ENCODE measurements at regions not wholly inside any gene's neighbourhood (a gene's known extent, or its start where the extent isn't known, plus 50 kb on each side); places are given as distances from the start of the nearest gene placed in this dataset.
A peak's percentile ranks its signal among the peaks of the same experiment; 100 is the strongest.

DNA sequence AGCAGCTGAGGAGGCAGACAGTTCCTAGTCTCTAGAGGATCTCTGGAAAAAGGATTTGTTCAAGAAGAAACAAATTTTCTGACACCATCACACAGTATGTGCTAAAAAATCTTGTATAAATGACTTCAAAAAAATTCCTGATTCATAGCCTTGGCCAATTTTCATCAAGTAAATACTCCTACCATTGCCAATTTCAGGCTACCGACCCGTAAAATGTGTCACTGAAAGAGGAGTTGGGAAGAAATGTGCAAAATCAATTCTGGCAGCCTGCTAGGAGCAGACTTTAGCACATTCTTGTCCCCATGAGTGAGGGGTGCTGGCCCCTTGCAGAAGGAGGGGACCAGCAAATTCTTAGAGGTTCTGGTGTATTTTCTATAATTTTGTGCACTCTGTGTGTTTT lies 109.4 kb downstream of the TMEM30B start:
- no peaks in the 10 kb centered on the region for H3K9me3 ChIP-seq (ENCODE audit: control insufficient read depth, low read length)
- no peaks in the 10 kb centered on the region for H3K79me2 ChIP-seq
- no peaks in the 10 kb centered on the region for H3K36me3 ChIP-seq (ENCODE audit: control insufficient read depth, insufficient read depth, low read length)
- peak overlapping the region; percentile 54 for H3K27ac ChIP-seq
- H3K4me2 ChIP-seq (ENCODE audit: low read length) = peak overlapping the region; percentile 15
- no peak overlapping the region for H3K9ac ChIP-seq
- no peak overlapping the region for H3K4me3 ChIP-seq (ENCODE audit: low read depth, low read length)
- TF ChIP-seq, protein P1, sequence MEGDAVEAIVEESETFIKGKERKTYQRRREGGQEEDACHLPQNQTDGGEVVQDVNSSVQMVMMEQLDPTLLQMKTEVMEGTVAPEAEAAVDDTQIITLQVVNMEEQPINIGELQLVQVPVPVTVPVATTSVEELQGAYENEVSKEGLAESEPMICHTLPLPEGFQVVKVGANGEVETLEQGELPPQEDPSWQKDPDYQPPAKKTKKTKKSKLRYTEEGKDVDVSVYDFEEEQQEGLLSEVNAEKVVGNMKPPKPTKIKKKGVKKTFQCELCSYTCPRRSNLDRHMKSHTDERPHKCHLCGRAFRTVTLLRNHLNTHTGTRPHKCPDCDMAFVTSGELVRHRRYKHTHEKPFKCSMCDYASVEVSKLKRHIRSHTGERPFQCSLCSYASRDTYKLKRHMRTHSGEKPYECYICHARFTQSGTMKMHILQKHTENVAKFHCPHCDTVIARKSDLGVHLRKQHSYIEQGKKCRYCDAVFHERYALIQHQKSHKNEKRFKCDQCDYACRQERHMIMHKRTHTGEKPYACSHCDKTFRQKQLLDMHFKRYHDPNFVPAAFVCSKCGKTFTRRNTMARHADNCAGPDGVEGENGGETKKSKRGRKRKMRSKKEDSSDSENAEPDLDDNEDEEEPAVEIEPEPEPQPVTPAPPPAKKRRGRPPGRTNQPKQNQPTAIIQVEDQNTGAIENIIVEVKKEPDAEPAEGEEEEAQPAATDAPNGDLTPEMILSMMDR (IDR thresholded peaks at IDR 0.05) = no peak
- H2AFZ ChIP-seq = peak overlapping the region; percentile 53
- H3K27me3 ChIP-seq (ENCODE audit: control insufficient read depth, insufficient read depth, low read length) = no peaks in the 10 kb centered on the region
- H3K4me1 ChIP-seq = peaks cover 29% of the 10 kb centered on the region

DNA sequence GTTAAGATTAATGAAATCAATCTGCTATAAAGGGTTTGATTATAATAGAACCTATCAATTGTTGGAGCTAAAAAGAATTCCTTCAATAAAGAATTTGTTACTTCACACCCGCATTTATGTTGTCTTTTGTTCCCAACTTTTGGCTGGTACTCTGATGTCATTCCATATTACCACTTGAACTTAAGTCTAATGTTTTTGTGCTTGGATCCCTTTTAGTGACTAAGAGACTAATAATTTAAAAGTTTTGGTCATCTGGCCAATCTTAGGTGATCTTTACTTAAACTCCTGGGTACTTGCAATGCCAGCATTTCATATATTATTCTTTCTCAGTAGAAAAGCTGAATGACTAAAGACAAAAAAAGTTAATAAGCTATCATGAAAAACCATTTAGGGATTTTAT lies 113.0 kb downstream of the TMEM30B start:
- H3K4me2 ChIP-seq (ENCODE audit: low read length) = no peak overlapping the region
- no peak overlapping the region for H3K27ac ChIP-seq
- H3K4me3 ChIP-seq (ENCODE audit: low read depth, low read length) = no peak overlapping the region
- no peak overlapping the region for H3K9ac ChIP-seq
- no peak overlapping the region for H2AFZ ChIP-seq
- peaks cover 22% of the 10 kb centered on the region for H3K4me1 ChIP-seq
- no peaks in the 10 kb centered on the region for H3K79me2 ChIP-seq
- TF ChIP-seq, protein P1 (IDR thresholded peaks at IDR 0.05) = no peak
- no peaks in the 10 kb centered on the region for H3K9me3 ChIP-seq (ENCODE audit: control insufficient read depth, low read length)
- H3K36me3 ChIP-seq (ENCODE audit: control insufficient read depth, insufficient read depth, low read length) = no peaks in the 10 kb centered on the region
- no peaks in the 10 kb centered on the region for H3K27me3 ChIP-seq (ENCODE audit: control insufficient read depth, insufficient read depth, low read length)

DNA sequence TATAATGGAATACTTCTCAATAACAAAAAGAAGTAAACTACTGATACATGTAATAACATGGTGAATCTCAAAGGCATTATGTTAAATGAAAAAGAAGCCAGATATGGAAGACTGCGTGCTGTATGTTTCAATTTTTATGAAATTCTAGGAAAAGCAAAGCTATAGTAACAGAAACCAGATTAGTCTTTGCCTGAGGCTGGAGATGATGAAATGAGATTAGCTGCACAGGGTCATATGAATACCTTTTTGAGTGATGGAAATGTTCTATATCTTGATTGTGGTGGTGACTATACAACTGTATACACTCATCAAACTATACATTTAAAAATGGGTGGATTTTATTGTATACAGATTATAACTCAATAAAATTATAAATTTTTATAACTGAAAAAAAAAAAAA lies 113.5 kb downstream of the TMEM30B start:
- Histone ChIP-seq H3K36me3 (ENCODE audit: control insufficient read depth, insufficient read depth, low read length) (no peaks in the 10 kb centered on the region), H3K79me2 (no peaks in the 10 kb centered on the region), H3K9me3 (ENCODE audit: control insufficient read depth, low read length) (no peaks in the 10 kb centered on the region), H3K27me3 (ENCODE audit: control insufficient read depth, insufficient read depth, low read length) (no peaks in the 10 kb centered on the region), H3K4me3 (ENCODE audit: low read depth, low read length) (no peak overlapping the region), H3K9ac (no peak overlapping the region), H3K4me2 (ENCODE audit: low read length) (no peak overlapping the region), H2AFZ (no peak overlapping the region), H3K27ac (no peak overlapping the region), H3K4me1 (peaks cover 17% of the 10 kb centered on the region)
- TF ChIP-seq, protein P1 (IDR thresholded peaks at IDR 0.05) = no peak

DNA sequence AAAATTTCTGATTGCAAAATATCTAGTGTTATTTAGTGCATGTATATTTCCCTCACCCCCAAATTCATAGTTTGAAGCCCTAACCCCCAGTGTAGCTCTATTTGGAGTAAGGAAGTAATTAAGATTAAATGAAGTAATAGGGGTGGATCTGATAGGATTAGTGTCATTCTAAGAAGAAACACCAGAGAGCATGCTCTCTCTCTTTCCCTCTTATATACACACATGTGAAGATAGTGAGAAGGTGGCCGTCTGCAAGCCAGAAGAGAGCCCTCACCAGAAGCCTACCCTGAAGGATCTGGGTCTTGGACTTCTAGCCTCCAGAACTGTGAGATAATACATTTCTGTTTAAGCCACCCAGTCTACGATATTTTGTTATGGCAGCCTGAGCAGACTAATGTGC lies 120.3 kb downstream of the TMEM30B start:
- H3K4me1 ChIP-seq = peaks cover 3% of the 10 kb centered on the region
- no peaks in the 10 kb centered on the region for H3K27me3 ChIP-seq (ENCODE audit: control insufficient read depth, insufficient read depth, low read length)
- H3K4me2 ChIP-seq (ENCODE audit: low read length) = no peak overlapping the region
- H3K4me3 ChIP-seq (ENCODE audit: low read depth, low read length) = no peak overlapping the region
- no peak overlapping the region for H3K27ac ChIP-seq
- H3K9me3 ChIP-seq (ENCODE audit: control insufficient read depth, low read length) = no peaks in the 10 kb centered on the region
- H2AFZ ChIP-seq = no peak overlapping the region
- H3K79me2 ChIP-seq = no peaks in the 10 kb centered on the region
- TF ChIP-seq, protein P1 (IDR thresholded peaks at IDR 0.05) = no peak
- no peaks in the 10 kb centered on the region for H3K36me3 ChIP-seq (ENCODE audit: control insufficient read depth, insufficient read depth, low read length)
- no peak overlapping the region for H3K9ac ChIP-seq

DNA sequence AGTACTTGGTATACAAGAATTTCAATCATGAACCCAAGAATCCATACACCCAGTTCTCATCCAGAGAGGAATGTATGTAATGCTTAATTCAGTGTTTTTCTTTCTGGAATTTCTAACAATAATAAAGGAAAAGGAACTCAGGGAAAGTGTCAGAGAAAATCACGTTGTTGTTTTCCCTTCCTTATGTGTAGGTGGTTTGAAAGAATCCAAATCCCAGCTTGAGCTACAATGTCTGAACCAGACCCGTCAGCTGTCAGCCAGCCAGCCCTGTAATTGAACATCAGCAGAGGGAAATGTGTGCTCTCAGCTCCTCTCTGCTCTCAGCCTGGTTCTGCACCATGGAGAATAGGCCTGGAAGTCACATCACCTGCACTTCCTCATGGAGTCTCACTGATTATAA lies 126.5 kb downstream of the TMEM30B start:
- H3K4me1 ChIP-seq = peaks cover 3% of the 10 kb centered on the region
- H3K27ac ChIP-seq = no peak overlapping the region
- TF ChIP-seq, protein P1 (IDR thresholded peaks at IDR 0.05) = no peak
- H3K79me2 ChIP-seq = no peaks in the 10 kb centered on the region
- H2AFZ ChIP-seq = no peak overlapping the region
- no peaks in the 10 kb centered on the region for H3K36me3 ChIP-seq (ENCODE audit: control insufficient read depth, insufficient read depth, low read length)
- no peak overlapping the region for H3K4me2 ChIP-seq (ENCODE audit: low read length)
- H3K9ac ChIP-seq = no peak overlapping the region
- no peaks in the 10 kb centered on the region for H3K27me3 ChIP-seq (ENCODE audit: control insufficient read depth, insufficient read depth, low read length)
- H3K4me3 ChIP-seq (ENCODE audit: low read depth, low read length) = no peak overlapping the region
- no peaks in the 10 kb centered on the region for H3K9me3 ChIP-seq (ENCODE audit: control insufficient read depth, low read length)
